HEK293T (cell line): ENCODE measurements at regions not wholly inside any gene's neighbourhood (a gene's known extent, or its start where the extent isn't known, plus 50 kb on each side); places are given as distances from the start of the nearest gene placed in this dataset.

Source experiments
- ARNT ChIP-seq: fragments of 450-650 bp; IDR thresholded peaks from 2 replicates; pipeline ENCODE4 v1.6.1; 2017; ENCODE audit warnings: mild to moderate bottlenecking
- BHLHE40 ChIP-seq: fragments of 450-650 bp; IDR thresholded peaks from 2 replicates; pipeline ENCODE4 v1.6.1; 2016; ENCODE audit warnings: mild to moderate bottlenecking, moderate library complexity, borderline replicate concordance
- ELF4 ChIP-seq: fragments of 450-650 bp; IDR thresholded peaks from 2 replicates; pipeline ENCODE4 v1.6.1; 2017; ENCODE audit warnings: antibody characterized with exemption
- FOXA1 ChIP-seq: fragments of 450-650 bp; IDR thresholded peaks from 2 replicates; pipeline ENCODE4 v1.6.1; 2016; ENCODE audit warnings: mild to moderate bottlenecking
- FOXM1 ChIP-seq: fragments of 450-650 bp; IDR thresholded peaks from 2 replicates; pipeline ENCODE4 v1.6.1; 2017; ENCODE audit warnings: mild to moderate bottlenecking, borderline replicate concordance
- HDGF ChIP-seq: fragments of 450-650 bp; IDR thresholded peaks from 2 replicates; pipeline ENCODE4 v1.6.1; 2017; ENCODE audit warnings: antibody characterized with exemption, borderline replicate concordance
- LEF1 ChIP-seq: fragments of 450-650 bp; IDR thresholded peaks from 2 replicates; pipeline ENCODE4 v1.6.1; 2017; ENCODE audit warnings: mild to moderate bottlenecking, borderline replicate concordance
- NFRKB ChIP-seq: fragments of 450-650 bp; IDR thresholded peaks from 2 replicates; pipeline ENCODE4 v1.6.1; 2016; ENCODE audit warnings: mild to moderate bottlenecking, moderate library complexity
- SP1 ChIP-seq: fragments of 450-650 bp; IDR thresholded peaks from 2 replicates; pipeline ENCODE4 v1.6.1; 2017
- SUZ12 ChIP-seq: fragments of 450-650 bp; IDR thresholded peaks from 2 replicates; pipeline ENCODE4 v1.6.1; 2016; ENCODE audit warnings: mild to moderate bottlenecking
- TARDBP ChIP-seq: fragments of 450-650 bp; IDR thresholded peaks from 2 replicates; pipeline ENCODE4 v1.6.1; 2016
- ZNF384 ChIP-seq: fragments of 450-650 bp; IDR thresholded peaks from 2 replicates; pipeline ENCODE4 v1.6.1; 2016

DNA sequence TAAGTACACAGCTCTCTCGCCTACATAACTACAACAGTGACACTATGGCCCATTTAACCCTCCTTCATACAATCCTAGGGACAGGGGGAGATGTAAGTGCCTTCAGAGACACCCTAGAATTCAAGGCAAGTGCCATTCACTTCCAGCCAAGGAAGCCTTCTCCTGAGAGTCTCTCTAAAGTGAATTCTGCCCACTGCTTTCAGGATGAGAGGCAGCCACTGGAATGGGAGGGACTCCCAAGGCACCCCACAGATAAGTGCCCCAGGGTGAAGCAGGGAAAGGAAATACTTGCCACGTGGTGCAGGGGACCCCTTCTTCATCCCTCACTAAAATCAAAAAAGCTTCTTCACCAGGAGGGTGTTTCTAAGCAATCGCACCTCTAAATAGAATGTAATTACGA lies 283.7 kb downstream of the ZNF608 start:
- TF ChIP-seq ZNF384: no peak
- no peak for TF ChIP-seq HDGF
- TF ChIP-seq BHLHE40: no peak
- no peak for TF ChIP-seq NFRKB
- TF ChIP-seq FOXM1: no peak
- no peak for TF ChIP-seq SUZ12
- no peak for TF ChIP-seq LEF1
- no peak for TF ChIP-seq ELF4
- no peak for TF ChIP-seq TARDBP
- no peak for TF ChIP-seq ARNT
- TF ChIP-seq FOXA1: no peak
- no peak for TF ChIP-seq SP1
